ENCODE measurements at regions not wholly inside any gene's neighbourhood (a gene's known extent, or its start where the extent isn't known, plus 50 kb on each side); places are given as distances from the start of the nearest gene placed in this dataset.

- H3K27ac ChIP-seq (ENCODE audit: low read depth, low read length), result no peak overlapping the region
- H3K27me3 Mint-ChIP-seq (ENCODE audit: low read depth, unreplicated experiment), result peaks cover 6% of the 10 kb centered on the region
Observed at GRCh38 chr21:33981391-33982101, 65.9 kb upstream of the ATP5PO start.

GRCh38 chr21:33980276-33980916, 64.8 kb upstream of the ATP5PO start:
- DNase-seq (ENCODE audit: low read depth), result no peak
- Mint-ChIP-seq H3K27me3 (ENCODE audit: low read depth, unreplicated experiment) (peaks cover 3% of the 10 kb centered on the region), H3K36me3 (ENCODE audit: low read depth, unreplicated experiment) (peaks cover 2% of the 10 kb centered on the region), H3K4me1 (ENCODE audit: low read depth, unreplicated experiment) (peaks cover 26% of the 10 kb centered on the region), H3K27ac (ENCODE audit: unreplicated experiment) (no peak overlapping the region), H3K9me3 (ENCODE audit: unreplicated experiment) (peaks cover 7% of the 10 kb centered on the region), H3K4me3 (ENCODE audit: unreplicated experiment) (no peak overlapping the region)
- no peaks in the 10 kb centered on the region for H3K79me2 ChIP-seq (ENCODE audit: insufficient read depth, low read length)
- H3K4me1 ChIP-seq (ENCODE audit: insufficient read depth, low read length), result peaks cover 21% of the 10 kb centered on the region
- H3K4me2 ChIP-seq (ENCODE audit: low read length), result no peak overlapping the region
- no peaks in the 10 kb centered on the region for H4K20me1 ChIP-seq (ENCODE audit: insufficient read depth, low read length)
- no peak overlapping the region for H3K27ac ChIP-seq (ENCODE audit: low read depth, low read length)
- FAIRE-seq, result no peak
- no peak overlapping the region for H2AFZ ChIP-seq (ENCODE audit: low read depth, low read length)
- H3K36me3 ChIP-seq (ENCODE audit: insufficient read depth, low read length), result no peaks in the 10 kb centered on the region
- no peak overlapping the region for H3K9ac ChIP-seq (ENCODE audit: low read length)
- no peak for TF ChIP-seq CTCF (IDR thresholded peaks at IDR 0.05; ENCODE audit: insufficient read depth, low read depth, low read length)
- no peak for TF ChIP-seq EZH2 (IDR thresholded peaks at IDR 0.05; ENCODE audit: insufficient read depth, low read length)
- no peaks in the 10 kb centered on the region for H3K27me3 ChIP-seq (ENCODE audit: insufficient read depth, low read length)
- H3K9me3 ChIP-seq (ENCODE audit: insufficient read depth, low read depth, low read length), result no peaks in the 10 kb centered on the region
- H3K4me3 ChIP-seq (ENCODE audit: insufficient read depth, low read depth, low read length), result no peak overlapping the region

More at GRCh38 chr21:33981391-33982101, 65.9 kb upstream of the ATP5PO start:
- FAIRE-seq (no peak), DNase-seq (ENCODE audit: low read depth) (no peak)
- Histone ChIP-seq H2AFZ (ENCODE audit: low read depth, low read length) (no peak overlapping the region), H3K4me2 (ENCODE audit: low read length) (no peak overlapping the region), H3K79me2 (ENCODE audit: insufficient read depth, low read length) (no peaks in the 10 kb centered on the region), H4K20me1 (ENCODE audit: insufficient read depth, low read length) (no peaks in the 10 kb centered on the region), H3K27me3 (ENCODE audit: insufficient read depth, low read length) (no peaks in the 10 kb centered on the region), H3K9me3 (ENCODE audit: insufficient read depth, low read depth, low read length) (no peaks in the 10 kb centered on the region), H3K9ac (ENCODE audit: low read length) (no peak overlapping the region), H3K36me3 (ENCODE audit: insufficient read depth, low read length) (no peaks in the 10 kb centered on the region), H3K4me1 (ENCODE audit: insufficient read depth, low read length) (peaks cover 9% of the 10 kb centered on the region), H3K4me3 (ENCODE audit: insufficient read depth, low read depth, low read length) (no peak overlapping the region)
- TF ChIP-seq CTCF (IDR thresholded peaks at IDR 0.05; ENCODE audit: insufficient read depth, low read depth, low read length) (no peak), EZH2 (IDR thresholded peaks at IDR 0.05; ENCODE audit: insufficient read depth, low read length) (no peak)
- peaks cover 10% of the 10 kb centered on the region for H3K9me3 Mint-ChIP-seq (ENCODE audit: unreplicated experiment)
- H3K4me1 Mint-ChIP-seq (ENCODE audit: low read depth, unreplicated experiment), result peaks cover 15% of the 10 kb centered on the region
- peaks cover 2% of the 10 kb centered on the region for H3K36me3 Mint-ChIP-seq (ENCODE audit: low read depth, unreplicated experiment)
- no peak overlapping the region for H3K27ac Mint-ChIP-seq (ENCODE audit: unreplicated experiment)
- H3K4me3 Mint-ChIP-seq (ENCODE audit: unreplicated experiment), result no peak overlapping the region

- no peak overlapping the region for H3K4me3 ChIP-seq (ENCODE audit: insufficient read depth, low read depth, low read length)
- no peaks in the 10 kb centered on the region for H3K79me2 ChIP-seq (ENCODE audit: insufficient read depth, low read length)
- no peaks in the 10 kb centered on the region for H3K27me3 ChIP-seq (ENCODE audit: insufficient read depth, low read length)
- Mint-ChIP-seq H3K27ac (ENCODE audit: unreplicated experiment) (no peak overlapping the region), H3K36me3 (ENCODE audit: low read depth, unreplicated experiment) (peaks cover 2% of the 10 kb centered on the region), H3K4me1 (ENCODE audit: low read depth, unreplicated experiment) (peaks cover 37% of the 10 kb centered on the region), H3K4me3 (ENCODE audit: unreplicated experiment) (no peak overlapping the region), H3K27me3 (ENCODE audit: low read depth, unreplicated experiment) (no peaks in the 10 kb centered on the region), H3K9me3 (ENCODE audit: unreplicated experiment) (peaks cover 7% of the 10 kb centered on the region)
- no peaks in the 10 kb centered on the region for H4K20me1 ChIP-seq (ENCODE audit: insufficient read depth, low read length)
- FAIRE-seq, result no peak
- H3K4me1 ChIP-seq (ENCODE audit: insufficient read depth, low read length), result peaks cover 26% of the 10 kb centered on the region
- no peak overlapping the region for H3K27ac ChIP-seq (ENCODE audit: low read depth, low read length)
- DNase-seq (ENCODE audit: low read depth), result no peak
- H2AFZ ChIP-seq (ENCODE audit: low read depth, low read length), result no peak overlapping the region
- H3K4me2 ChIP-seq (ENCODE audit: low read length), result no peak overlapping the region
- TF ChIP-seq EZH2 (IDR thresholded peaks at IDR 0.05; ENCODE audit: insufficient read depth, low read length) (no peak), CTCF (IDR thresholded peaks at IDR 0.05; ENCODE audit: insufficient read depth, low read depth, low read length) (no peak)
- no peaks in the 10 kb centered on the region for H3K9me3 ChIP-seq (ENCODE audit: insufficient read depth, low read depth, low read length)
- no peaks in the 10 kb centered on the region for H3K36me3 ChIP-seq (ENCODE audit: insufficient read depth, low read length)
- H3K9ac ChIP-seq (ENCODE audit: low read length), result no peak overlapping the region
Observed at GRCh38 chr21:33978585-33978984, 63.0 kb upstream of the ATP5PO start.
